Activated naive CD8-positive, alpha-beta T cell treated with anti-CD3 and anti-CD28 coated beads, Interleukin-2, amount 50 U/mL, for 24 hours (primary cell): ENCODE measurements at regions not wholly inside any gene's neighbourhood (a gene's known extent, or its start where the extent isn't known, plus 50 kb on each side); places are given as distances from the start of the nearest gene placed in this dataset.
"Not testable (repeated sequence)": the region's sequence is repeated elsewhere in the genome, so short reads cannot be mapped to it uniquely, and the experiment has no call there.

Experiments
- ATAC-seq: fragments of 150-1000 bp; cut with Tn5 transposase; one replicate; pipeline ENCODE4 v1.10.0; 2021
- DNase-seq: peaks from one replicate; pipeline ENCODE4 v3.0.0; 2021
- H3K27ac Mint-ChIP-seq: one replicate; pipeline ENCODE4 v1.8.0; 2021; ENCODE audit warnings: mild to moderate bottlenecking, mixed read lengths
- H3K27me3 Mint-ChIP-seq: one replicate; pipeline ENCODE4 v1.8.0; 2021; ENCODE audit warnings: mixed read lengths
- H3K36me3 Mint-ChIP-seq: one replicate; pipeline ENCODE4 v1.8.0; 2021; ENCODE audit warnings: low read depth, mixed read lengths
- H3K4me1 Mint-ChIP-seq: one replicate; pipeline ENCODE4 v1.8.0; 2021; ENCODE audit warnings: mixed read lengths
- H3K4me3 Mint-ChIP-seq: one replicate; pipeline ENCODE4 v1.8.0; 2021; ENCODE audit warnings: mild to moderate bottlenecking, moderate library complexity, mixed read lengths
- H3K9me3 Mint-ChIP-seq: one replicate; pipeline ENCODE4 v1.8.0; 2021; ENCODE audit warnings: mixed read lengths

DNA sequence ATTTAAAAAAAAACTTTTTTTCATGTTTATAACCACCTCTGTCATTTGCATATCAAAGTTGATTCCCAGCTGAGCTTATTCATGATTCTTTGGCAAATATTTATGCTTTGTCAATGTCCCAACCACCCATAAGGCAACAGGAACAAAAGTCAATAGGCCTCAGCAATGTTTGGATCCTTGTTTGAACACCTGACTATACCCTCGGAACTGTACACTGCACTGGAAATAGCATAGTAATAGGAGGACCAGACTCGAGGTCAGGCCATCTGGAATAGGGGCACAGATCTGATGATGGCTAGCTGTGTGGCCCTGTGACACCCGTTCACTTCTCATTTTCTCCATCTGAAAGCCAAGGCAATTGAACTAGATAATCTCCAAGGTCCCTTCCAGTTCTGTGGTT is 301.7 kb upstream of the ATP11B start:
- Mint-ChIP-seq H3K27me3 (no peaks in the 10 kb centered on the region), H3K9me3 (no peaks in the 10 kb centered on the region), H3K4me3 (no peak overlapping the region), H3K27ac (no peak overlapping the region), H3K36me3 (no peaks in the 10 kb centered on the region), H3K4me1 (no peaks in the 10 kb centered on the region)
- DNase-seq (no peak), ATAC-seq (no peak)

DNA sequence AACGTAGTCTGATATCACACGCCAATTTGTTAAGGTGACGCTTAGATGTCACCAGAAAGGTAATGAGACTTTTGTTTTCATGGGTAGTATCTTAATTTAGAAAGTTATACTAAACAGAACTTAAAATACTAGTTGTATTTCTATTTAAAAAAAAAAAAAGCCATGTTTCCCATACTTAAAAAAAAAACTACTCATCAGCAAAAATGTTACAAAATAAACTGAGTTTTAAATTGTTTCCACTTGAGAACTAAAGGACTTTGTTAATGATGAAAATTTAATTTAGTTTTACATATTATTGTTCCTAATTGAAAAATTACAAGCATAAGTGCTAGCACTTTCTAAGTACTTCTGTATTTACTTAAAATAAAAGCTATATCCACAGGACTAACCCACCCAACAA is 300.8 kb upstream of the ATP11B start:
- Mint-ChIP-seq H3K9me3 (no peaks in the 10 kb centered on the region), H3K4me3 (no peak overlapping the region), H3K36me3 (no peaks in the 10 kb centered on the region), H3K27me3 (no peaks in the 10 kb centered on the region), H3K27ac (no peak overlapping the region), H3K4me1 (no peaks in the 10 kb centered on the region)
- ATAC-seq = no peak
- DNase-seq = no peak

DNA sequence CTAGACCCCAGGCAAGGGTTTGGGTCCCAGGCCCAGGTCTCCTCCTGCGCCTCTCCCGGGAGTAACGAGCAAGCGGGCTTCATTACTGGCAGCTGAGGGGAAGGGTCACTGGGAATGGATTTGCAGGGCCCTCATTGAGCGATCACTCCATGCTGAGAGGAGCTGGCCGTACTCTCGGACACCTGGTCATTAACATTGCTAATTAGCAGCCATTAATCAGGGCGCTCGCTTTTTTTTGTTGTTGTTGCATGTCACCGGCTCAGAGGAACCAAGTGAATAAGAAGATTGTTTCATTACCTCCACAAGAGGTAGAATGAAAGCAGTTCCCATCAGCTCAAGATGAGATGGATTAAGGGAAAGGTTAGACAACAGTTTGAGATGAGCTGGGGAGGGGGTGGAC is 293.0 kb upstream of the ATP11B start:
- H3K4me3 Mint-ChIP-seq = no peak overlapping the region
- H3K4me1 Mint-ChIP-seq = no peaks in the 10 kb centered on the region
- no peak for DNase-seq
- no peak for ATAC-seq
- H3K36me3 Mint-ChIP-seq = no peaks in the 10 kb centered on the region
- H3K27ac Mint-ChIP-seq = no peak overlapping the region
- H3K27me3 Mint-ChIP-seq = peaks cover 3% of the 10 kb centered on the region
- H3K9me3 Mint-ChIP-seq = no peaks in the 10 kb centered on the region

DNA sequence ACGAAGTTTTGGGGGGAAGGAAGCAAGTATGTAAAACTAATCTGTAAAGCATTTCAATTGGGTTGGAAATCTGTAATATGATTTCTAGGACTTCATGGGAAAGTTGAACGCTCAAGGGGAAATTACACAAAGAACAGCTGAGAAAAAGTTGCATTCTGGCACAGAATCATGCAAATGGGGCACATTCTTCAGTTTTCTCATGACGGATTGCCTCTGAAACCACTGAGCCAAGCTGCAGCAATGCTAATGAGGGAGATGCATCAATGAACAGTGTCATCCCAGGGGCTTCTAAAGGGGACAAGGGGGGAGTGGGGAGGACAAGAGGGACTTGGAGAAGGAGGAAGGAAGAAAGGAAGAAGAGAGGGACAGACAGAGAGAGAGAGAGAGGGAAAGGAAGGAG is 291.4 kb upstream of the ATP11B start:
- no peaks in the 10 kb centered on the region for H3K36me3 Mint-ChIP-seq
- DNase-seq (no peak), ATAC-seq (no peak)
- no peaks in the 10 kb centered on the region for H3K9me3 Mint-ChIP-seq
- no peaks in the 10 kb centered on the region for H3K4me1 Mint-ChIP-seq
- H3K27me3 Mint-ChIP-seq = peaks cover 10% of the 10 kb centered on the region
- H3K4me3 Mint-ChIP-seq = no peak overlapping the region
- H3K27ac Mint-ChIP-seq = no peak overlapping the region

DNA sequence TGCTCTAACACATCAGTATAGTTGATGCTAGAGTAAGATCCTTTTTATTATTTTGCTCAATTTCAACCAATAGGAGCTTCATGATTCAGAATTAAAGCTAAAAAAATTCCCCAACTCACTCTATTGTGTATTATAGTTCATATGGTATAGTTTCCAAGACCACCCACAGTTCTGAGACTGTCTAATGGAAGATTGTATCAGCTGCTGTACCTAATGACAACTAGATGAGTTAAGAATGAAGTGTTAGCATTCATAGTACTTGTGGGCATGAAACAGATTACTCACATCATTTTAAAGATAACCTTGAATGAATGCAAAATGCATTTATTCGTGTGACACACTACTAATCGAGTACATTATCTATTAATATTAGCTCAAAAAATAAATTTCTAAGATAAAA is 289.9 kb upstream of the ATP11B start:
- Mint-ChIP-seq H3K36me3 (no peaks in the 10 kb centered on the region), H3K9me3 (no peaks in the 10 kb centered on the region), H3K27ac (no peak overlapping the region), H3K4me1 (no peaks in the 10 kb centered on the region), H3K27me3 (peaks cover 17% of the 10 kb centered on the region), H3K4me3 (no peak overlapping the region)
- DNase-seq (no peak), ATAC-seq (no peak)

DNA sequence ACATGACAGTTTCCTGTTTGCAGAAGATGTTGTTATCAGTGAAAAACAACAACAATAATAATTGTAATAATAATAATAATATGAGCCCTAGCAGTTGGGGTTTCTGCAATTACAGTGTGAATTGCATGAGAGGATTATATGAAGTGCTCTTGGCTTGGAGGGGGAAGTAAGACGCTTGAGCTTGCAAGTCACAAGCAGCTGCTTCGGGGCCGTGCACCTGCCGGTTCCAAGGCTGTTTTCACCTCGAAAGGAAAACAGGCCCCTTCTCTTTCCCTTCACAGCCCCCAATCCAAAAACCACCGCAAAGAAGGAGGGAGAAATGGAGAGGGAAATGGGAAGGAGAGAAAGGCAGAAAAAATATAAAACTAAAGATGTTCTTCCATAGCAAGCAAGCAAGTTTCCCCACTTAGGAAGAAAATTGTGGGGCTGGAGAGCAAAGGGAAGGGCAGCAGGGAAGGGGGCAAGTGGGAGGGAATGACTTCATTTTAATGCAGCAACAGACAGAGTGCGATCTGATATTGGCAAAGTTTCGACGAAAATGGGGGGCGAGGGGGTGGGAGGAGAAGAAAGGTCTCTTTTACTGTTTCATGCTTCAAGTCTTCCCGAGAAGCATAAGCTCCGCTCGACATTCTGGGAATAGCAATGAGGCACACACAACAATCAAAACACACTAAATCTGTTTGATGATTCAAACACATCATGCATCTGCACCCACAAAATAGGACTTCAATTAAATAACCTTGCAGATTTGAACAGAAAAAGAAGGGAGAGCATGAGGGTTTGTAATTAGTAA is 284.2 kb upstream of the ATP11B start:
- no peak for ATAC-seq

DNA sequence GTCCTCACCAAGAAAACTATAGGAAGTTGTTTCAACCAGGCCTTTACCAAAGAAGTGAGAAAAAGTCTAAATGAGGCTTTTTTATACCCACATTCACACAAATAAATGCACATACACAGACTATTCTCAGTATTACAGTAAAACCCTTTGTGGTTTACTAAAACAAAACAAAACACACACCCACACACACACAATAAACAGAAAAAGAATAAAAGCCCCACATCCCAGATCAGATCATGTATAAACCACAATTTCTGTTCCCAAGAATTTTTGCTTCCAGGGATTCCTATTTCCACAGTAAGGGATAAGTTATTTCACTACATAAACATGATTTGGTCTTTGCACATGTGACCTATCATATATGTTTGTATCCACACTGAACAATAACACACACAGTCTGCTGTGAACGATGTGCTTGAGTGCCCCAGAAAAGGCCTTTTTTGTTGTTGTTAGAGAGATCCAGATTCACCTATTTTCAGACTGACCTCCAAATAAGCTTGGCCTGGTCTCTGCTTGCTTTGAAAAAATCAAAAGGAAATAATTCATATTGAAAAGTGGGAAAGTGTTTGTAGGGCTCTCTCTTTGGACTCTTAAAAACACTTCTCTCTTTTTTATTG is 283.4 kb upstream of the ATP11B start:
- Mint-ChIP-seq H3K36me3 (no peaks in the 10 kb centered on the region), H3K27me3 (peaks cover 18% of the 10 kb centered on the region), H3K27ac (no peak overlapping the region), H3K4me3 (no peak overlapping the region), H3K4me1 (no peaks in the 10 kb centered on the region), H3K9me3 (no peaks in the 10 kb centered on the region)
- ATAC-seq = no peak
- no peak for DNase-seq

More for the DNA sequence above, 284.2 kb upstream of the ATP11B start:
- Mint-ChIP-seq H3K27ac (no peak overlapping the region), H3K27me3 (peaks cover 18% of the 10 kb centered on the region), H3K4me3 (no peak overlapping the region), H3K9me3 (no peaks in the 10 kb centered on the region), H3K36me3 (no peaks in the 10 kb centered on the region), H3K4me1 (no peaks in the 10 kb centered on the region)
- DNase-seq = no peak

DNA sequence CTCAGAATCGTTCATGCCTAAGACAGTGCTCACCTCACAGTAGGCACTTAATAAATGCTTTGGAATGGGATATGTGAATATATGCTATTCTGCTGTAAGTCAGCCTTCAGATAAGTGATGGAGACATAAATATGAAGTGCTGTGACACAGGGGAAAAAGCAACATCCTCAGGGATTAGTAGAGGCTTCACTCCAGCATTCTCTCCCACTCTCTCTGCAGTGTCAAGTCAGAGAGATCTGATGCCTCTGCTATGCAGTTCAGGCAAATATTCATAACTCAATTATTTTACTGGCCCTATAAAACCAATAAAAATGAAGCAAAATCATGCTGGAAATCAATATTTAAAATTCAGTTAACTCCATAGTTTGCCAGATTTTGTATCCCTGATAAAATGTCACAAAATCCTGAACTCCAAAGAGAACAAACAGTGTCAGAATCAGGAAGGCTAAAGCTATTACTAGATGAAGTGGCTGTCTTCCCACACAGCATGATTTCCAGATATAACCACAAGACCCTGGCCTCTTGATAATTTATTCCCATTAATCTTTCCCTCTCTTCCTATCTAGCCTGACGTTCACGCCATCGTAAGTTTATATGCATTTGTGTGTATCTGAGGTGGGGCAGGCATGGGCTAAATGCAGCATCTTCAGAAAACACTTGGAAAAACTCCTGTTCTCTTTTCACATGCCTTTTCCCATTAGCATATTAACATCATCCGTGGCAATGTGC is 278.9 kb upstream of the ATP11B start:
- ATAC-seq = no peak
- no peak for DNase-seq
- Mint-ChIP-seq H3K4me1 (no peaks in the 10 kb centered on the region), H3K27me3 (peaks cover under 1% of the 10 kb centered on the region), H3K4me3 (no peak overlapping the region), H3K27ac (no peak overlapping the region), H3K9me3 (no peaks in the 10 kb centered on the region), H3K36me3 (no peaks in the 10 kb centered on the region)

DNA sequence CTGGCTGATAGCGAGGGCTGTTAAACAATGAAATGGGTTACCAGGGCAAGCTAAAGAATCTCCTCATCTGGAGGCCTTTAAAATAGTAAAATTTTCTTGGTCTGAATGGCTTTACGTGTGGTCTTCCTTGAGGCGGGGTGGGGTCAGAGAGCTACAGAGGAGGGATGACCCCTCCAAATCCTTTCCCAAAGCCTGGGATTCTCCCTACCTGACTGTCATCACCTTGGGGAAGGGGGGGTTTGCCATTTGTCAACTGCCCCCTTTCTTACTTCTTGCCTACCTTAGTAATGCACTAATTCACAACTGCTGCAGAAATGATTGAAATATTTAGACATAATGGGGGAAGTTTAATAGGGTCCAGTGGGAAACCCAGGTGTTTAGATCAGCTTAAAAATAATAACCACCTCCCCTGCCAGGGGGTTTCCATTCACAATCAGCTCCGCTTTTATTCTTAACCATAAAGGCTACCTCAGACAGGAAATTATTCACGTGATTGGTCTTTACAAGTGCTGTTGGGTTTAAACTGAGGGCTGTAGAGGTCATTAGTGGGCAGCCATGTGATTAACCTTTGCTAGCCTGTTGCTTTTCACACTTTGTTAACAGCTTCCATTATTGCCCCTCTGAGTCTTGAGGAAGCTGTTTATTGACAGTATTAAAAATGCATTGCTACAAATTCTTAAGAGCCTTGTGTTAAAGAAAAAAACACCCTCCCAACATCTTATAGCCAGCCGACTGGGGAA is 276.5 kb upstream of the ATP11B start:
- Mint-ChIP-seq H3K27me3 (no peaks in the 10 kb centered on the region), H3K4me1 (no peaks in the 10 kb centered on the region), H3K4me3 (no peak overlapping the region), H3K27ac (no peak overlapping the region), H3K9me3 (no peaks in the 10 kb centered on the region), H3K36me3 (no peaks in the 10 kb centered on the region)
- DNase-seq (no peak), ATAC-seq (no peak)

DNA sequence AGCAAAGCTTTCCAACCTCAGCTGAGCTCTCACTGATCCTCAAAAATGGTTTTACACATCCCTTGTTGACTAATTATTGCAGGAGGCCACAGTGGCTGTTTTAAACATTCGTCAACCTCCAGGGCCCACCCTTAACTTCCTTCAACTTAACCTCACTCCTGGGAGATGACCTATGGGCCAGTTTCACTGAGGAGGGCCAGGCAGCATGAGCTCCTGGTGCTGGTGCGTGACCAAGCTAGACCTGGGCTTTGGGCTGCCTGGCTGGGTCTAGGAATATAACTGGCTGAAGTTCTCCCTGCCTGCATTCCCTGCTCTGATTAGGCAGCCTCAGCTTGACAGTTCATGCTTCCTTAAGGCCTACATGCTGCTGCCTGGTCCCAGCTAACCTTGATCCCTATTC is 273.7 kb upstream of the ATP11B start:
- no peak overlapping the region for H3K4me3 Mint-ChIP-seq
- no peak for DNase-seq
- H3K36me3 Mint-ChIP-seq = no peaks in the 10 kb centered on the region
- no peak for ATAC-seq
- no peaks in the 10 kb centered on the region for H3K4me1 Mint-ChIP-seq
- H3K9me3 Mint-ChIP-seq = no peaks in the 10 kb centered on the region
- H3K27ac Mint-ChIP-seq = no peak overlapping the region
- H3K27me3 Mint-ChIP-seq = no peaks in the 10 kb centered on the region

DNA sequence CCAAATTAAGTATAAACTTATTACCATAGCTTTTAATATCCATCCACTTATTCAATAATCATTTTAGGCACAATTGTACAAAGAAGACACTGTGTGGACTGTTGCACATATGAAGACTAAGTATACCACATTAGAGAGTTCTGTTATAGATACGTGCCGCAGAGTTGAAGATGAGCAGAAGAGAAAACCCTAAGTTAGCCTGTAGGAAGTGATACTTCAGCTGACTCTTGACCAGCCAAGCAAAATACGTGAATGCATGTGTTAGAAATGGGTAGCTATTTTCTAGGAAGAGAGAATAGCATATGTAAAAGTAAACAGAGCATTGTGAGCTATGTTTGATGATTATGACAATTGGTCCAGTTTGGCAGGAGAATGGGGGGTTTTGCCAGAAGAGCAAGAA is 272.0 kb upstream of the ATP11B start:
- Mint-ChIP-seq H3K27ac (no peak overlapping the region), H3K4me3 (no peak overlapping the region), H3K9me3 (no peaks in the 10 kb centered on the region), H3K27me3 (no peaks in the 10 kb centered on the region), H3K36me3 (no peaks in the 10 kb centered on the region), H3K4me1 (no peaks in the 10 kb centered on the region)
- DNase-seq (no peak), ATAC-seq (no peak)

DNA sequence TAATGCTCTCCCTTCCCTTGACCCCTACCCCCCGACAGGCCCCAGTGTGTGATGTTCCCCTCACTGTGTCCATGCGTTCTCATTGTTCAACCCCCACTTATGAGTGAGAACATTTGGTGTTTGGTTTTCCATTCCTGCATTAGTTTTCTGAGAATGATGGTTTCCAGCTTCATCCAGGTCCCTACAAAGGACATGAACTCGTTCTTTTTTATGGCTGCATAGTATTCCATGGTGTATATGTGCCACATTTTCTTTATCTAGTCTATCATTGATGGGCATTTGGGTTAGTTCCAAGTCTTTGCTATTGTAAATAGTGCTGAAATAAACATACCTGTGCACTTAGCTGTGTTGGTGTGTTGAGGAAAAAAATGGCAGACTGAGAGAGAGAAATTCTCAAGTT is 269.9 kb upstream of the ATP11B start:
- H3K27me3 Mint-ChIP-seq, H3K4me1 Mint-ChIP-seq, DNase-seq, H3K4me3 Mint-ChIP-seq, H3K9me3 Mint-ChIP-seq, ATAC-seq, H3K27ac Mint-ChIP-seq, H3K36me3 Mint-ChIP-seq: not testable (repeated sequence)

DNA sequence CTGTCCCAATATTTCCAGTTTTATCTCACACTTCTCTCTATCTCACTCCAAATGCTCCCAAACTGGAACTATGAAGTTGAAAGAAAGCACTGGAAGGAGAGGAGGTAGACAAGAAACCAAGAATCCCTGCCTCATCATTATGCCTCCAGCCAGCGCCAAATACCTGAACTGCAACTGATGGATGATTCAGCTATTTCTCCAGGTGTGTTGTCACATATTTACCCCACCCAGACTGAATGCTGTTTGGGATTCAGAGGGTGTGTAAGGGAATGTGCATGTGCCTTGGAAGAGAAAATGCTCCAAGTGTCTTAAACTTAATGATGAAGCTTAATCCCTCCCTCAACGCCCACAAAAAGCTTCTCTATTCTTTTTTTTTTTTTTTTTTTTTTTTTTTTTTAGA is 269.5 kb upstream of the ATP11B start:
- H3K9me3 Mint-ChIP-seq = no peaks in the 10 kb centered on the region
- H3K4me3 Mint-ChIP-seq = no peak overlapping the region
- no peaks in the 10 kb centered on the region for H3K4me1 Mint-ChIP-seq
- H3K27me3 Mint-ChIP-seq = peaks cover 3% of the 10 kb centered on the region
- DNase-seq = no peak
- no peak overlapping the region for H3K27ac Mint-ChIP-seq
- H3K36me3 Mint-ChIP-seq = no peaks in the 10 kb centered on the region
- ATAC-seq = no peak

DNA sequence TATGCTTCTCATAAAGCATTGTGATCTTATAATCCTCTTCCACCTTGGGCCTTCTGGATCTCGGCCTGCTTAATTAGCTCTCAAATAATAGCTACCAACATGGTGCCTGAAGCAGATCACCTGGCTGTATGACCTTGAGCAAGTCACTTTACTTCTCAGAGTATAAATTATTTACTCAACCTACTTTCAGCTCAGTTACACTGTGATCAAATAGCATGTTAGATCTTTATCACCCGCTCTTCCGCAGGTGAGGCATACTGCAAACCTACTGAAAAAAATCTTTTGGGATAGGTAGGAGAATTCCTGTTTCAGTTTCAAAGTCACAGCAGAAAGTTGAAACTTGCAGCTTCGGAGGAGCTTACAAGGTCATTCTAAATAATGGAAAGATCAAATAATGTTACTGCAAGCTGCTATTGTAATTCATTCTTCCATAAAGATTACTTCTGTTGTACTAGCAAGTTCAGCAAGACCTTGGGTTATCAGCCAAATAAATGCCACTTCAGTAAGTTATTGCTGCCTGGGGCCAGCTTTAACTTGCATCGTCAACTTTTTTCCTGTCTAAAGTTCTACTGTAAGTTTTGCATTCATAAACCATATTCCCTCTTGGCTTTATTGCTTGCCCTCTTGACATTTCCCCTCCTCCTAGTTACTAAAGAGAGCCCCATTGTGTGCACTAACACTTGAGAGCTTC is 268.4 kb upstream of the ATP11B start:
- Mint-ChIP-seq H3K4me1 (no peaks in the 10 kb centered on the region), H3K27me3 (peaks cover 3% of the 10 kb centered on the region), H3K4me3 (no peak overlapping the region), H3K27ac (no peak overlapping the region), H3K36me3 (no peaks in the 10 kb centered on the region), H3K9me3 (no peaks in the 10 kb centered on the region)
- no peak for ATAC-seq
- no peak for DNase-seq
